ENCODE measurements at regions not wholly inside any gene's neighbourhood (a gene's known extent, or its start where the extent isn't known, plus 50 kb on each side); places are given as distances from the start of the nearest gene placed in this dataset.

- no peak for DNase-seq
- Mint-ChIP-seq H3K27me3 (ENCODE audit: low read depth, poor library complexity) (no peaks in the 10 kb centered on the region), H3K4me1 (peaks cover 33% of the 10 kb centered on the region), H3K4me3 (no peak overlapping the region), H3K36me3 (ENCODE audit: low read depth) (no peaks in the 10 kb centered on the region), H3K9me3 (no peaks in the 10 kb centered on the region), H3K27ac (no peak overlapping the region)
- no peak for TF ChIP-seq CTCF (IDR thresholded peaks at IDR 0.05)
These were observed 365.7 kb upstream of the PRR16 start for GRCh38 chr5:120098426-120098825.

GRCh38 chr5:120098902-120099535 is 365.1 kb upstream of the PRR16 start:
- Mint-ChIP-seq H3K9me3 (no peaks in the 10 kb centered on the region), H3K27me3 (ENCODE audit: low read depth, poor library complexity) (no peaks in the 10 kb centered on the region), H3K4me3 (no peak overlapping the region), H3K4me1 (peaks cover 33% of the 10 kb centered on the region), H3K27ac (no peak overlapping the region), H3K36me3 (ENCODE audit: low read depth) (no peaks in the 10 kb centered on the region)
- TF ChIP-seq CTCF (IDR thresholded peaks at IDR 0.05) = no peak
- DNase-seq = no peak

DNA sequence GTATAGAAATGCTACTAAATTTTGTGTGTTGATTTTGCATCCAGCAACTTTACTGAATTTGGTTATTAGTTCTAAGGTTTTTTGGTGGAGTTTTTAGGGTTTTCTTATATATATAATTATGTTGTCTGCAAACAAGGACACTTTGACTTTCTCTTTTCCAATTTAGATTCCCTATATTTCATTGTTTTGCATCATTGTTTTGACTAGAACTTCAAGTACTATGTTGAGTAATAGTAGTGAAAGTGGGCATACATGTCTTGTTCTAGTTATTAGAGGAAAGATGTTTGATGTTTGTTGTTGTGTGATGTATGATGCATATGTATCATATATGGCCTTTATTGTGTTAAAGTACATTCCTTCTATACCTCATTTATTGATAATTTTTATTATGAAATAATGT is 362.3 kb upstream of the PRR16 start:
- no peaks in the 10 kb centered on the region for H3K36me3 Mint-ChIP-seq (ENCODE audit: low read depth)
- H3K27me3 Mint-ChIP-seq (ENCODE audit: low read depth, poor library complexity) = no peaks in the 10 kb centered on the region
- H3K4me1 Mint-ChIP-seq = peaks cover 15% of the 10 kb centered on the region
- H3K9me3 Mint-ChIP-seq = no peaks in the 10 kb centered on the region
- DNase-seq = no peak
- no peak overlapping the region for H3K4me3 Mint-ChIP-seq
- TF ChIP-seq CTCF (IDR thresholded peaks at IDR 0.05) = no peak
- H3K27ac Mint-ChIP-seq = no peak overlapping the region

DNA sequence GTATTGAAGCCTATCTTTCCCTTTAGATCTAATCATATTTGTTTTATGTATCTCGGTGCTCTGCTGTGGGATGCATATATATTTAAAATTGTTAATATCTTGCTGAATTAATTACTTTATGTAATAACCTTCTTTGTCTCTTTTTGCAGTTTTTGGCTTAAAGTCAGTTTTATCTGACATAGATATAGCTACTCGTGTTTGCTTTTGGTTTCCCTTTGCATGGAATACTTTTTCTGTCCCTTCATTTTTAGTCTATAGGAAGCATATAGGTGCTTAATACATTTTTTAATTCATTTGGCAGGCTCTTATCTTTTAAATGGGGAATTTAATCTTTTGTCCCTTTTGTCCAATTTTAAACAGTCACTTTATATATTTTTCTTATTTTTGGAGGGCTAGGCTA is 360.6 kb upstream of the PRR16 start:
- no peak for DNase-seq
- Mint-ChIP-seq H3K4me3 (no peak overlapping the region), H3K9me3 (no peaks in the 10 kb centered on the region), H3K4me1 (peaks cover 7% of the 10 kb centered on the region), H3K27me3 (ENCODE audit: low read depth, poor library complexity) (no peaks in the 10 kb centered on the region), H3K36me3 (ENCODE audit: low read depth) (no peaks in the 10 kb centered on the region), H3K27ac (no peak overlapping the region)
- TF ChIP-seq CTCF (IDR thresholded peaks at IDR 0.05) = no peak

- TF ChIP-seq CTCF (IDR thresholded peaks at IDR 0.05) = no peak
- peaks cover 4% of the 10 kb centered on the region for H3K27me3 Mint-ChIP-seq (ENCODE audit: low read depth, poor library complexity)
These were observed 357.1 kb upstream of the PRR16 start for GRCh38 chr5:120106912-120107525.

More at GRCh38 chr5:120106912-120107525, 357.1 kb upstream of the PRR16 start:
- Mint-ChIP-seq H3K27ac (no peak overlapping the region), H3K4me1 (no peaks in the 10 kb centered on the region), H3K36me3 (ENCODE audit: low read depth) (no peaks in the 10 kb centered on the region), H3K9me3 (no peaks in the 10 kb centered on the region), H3K4me3 (no peak overlapping the region)
- no peak for DNase-seq
